ENCODE measurements at regions not wholly inside any gene's neighbourhood (a gene's known extent, or its start where the extent isn't known, plus 50 kb on each side); places are given as distances from the start of the nearest gene placed in this dataset.
A peak's percentile ranks its signal among the peaks of the same experiment; 100 is the strongest.
"Not testable (repeated sequence)": the region's sequence is repeated elsewhere in the genome, so short reads cannot be mapped to it uniquely, and the experiment has no call there.

DNA sequence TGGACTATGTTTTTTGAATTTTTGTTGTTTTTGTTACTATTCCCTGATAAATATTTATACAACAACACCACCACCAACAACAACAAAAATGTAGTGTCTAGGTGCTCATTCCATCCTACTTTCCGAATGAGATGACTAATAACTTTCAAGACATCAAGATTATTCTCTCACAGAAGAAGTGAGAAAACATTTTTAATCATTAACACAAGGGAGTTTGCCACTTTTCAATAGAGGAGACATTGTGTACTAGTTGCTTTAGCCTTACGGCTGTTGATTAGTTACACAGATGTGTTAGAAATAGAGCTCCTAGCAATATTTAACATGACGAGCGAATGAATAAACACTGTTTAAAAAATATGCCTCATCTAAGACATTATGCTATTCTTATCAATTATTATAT lies 898.8 kb downstream of the C4orf33 start:
- Histone ChIP-seq H3K4me1 (no peaks in the 10 kb centered on the region), H3K36me3 (ENCODE audit: low read depth, missing control alignments) (no peaks in the 10 kb centered on the region), H3K27me3 (no peaks in the 10 kb centered on the region), H3K4me3 (no peak overlapping the region), H3K27ac (no peak overlapping the region), H3K9me3 (no peaks in the 10 kb centered on the region)
- intact Hi-C loops (cut with DNase I; ENCODE audit: low total_unique reads) = no loop called here
- DNase-seq = no peak
- TF ChIP-seq POLR2A (IDR thresholded peaks at IDR 0.05) = no peak
- TF ChIP-seq, protein P1, sequence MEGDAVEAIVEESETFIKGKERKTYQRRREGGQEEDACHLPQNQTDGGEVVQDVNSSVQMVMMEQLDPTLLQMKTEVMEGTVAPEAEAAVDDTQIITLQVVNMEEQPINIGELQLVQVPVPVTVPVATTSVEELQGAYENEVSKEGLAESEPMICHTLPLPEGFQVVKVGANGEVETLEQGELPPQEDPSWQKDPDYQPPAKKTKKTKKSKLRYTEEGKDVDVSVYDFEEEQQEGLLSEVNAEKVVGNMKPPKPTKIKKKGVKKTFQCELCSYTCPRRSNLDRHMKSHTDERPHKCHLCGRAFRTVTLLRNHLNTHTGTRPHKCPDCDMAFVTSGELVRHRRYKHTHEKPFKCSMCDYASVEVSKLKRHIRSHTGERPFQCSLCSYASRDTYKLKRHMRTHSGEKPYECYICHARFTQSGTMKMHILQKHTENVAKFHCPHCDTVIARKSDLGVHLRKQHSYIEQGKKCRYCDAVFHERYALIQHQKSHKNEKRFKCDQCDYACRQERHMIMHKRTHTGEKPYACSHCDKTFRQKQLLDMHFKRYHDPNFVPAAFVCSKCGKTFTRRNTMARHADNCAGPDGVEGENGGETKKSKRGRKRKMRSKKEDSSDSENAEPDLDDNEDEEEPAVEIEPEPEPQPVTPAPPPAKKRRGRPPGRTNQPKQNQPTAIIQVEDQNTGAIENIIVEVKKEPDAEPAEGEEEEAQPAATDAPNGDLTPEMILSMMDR (IDR thresholded peaks at IDR 0.05) = no peak
- WGBS, 2 donors = 67 to 78% methylated on average over 4 of the region's 4 CpGs

GRCh38 chr4:129998436-129999150 lies 902.6 kb downstream of the C4orf33 start:
- no peak overlapping the region for H3K27ac ChIP-seq

GRCh38 chr4:129999156-129999555 lies 903.2 kb downstream of the C4orf33 start:
- H3K9me3 ChIP-seq = no peaks in the 10 kb centered on the region
- DNase-seq = no peak
- no peak overlapping the region for H3K27ac ChIP-seq
- H3K27me3 ChIP-seq = no peaks in the 10 kb centered on the region
- no peaks in the 10 kb centered on the region for H3K36me3 ChIP-seq (ENCODE audit: low read depth, missing control alignments)
- no peaks in the 10 kb centered on the region for H3K4me1 ChIP-seq
- H3K4me3 ChIP-seq = no peak overlapping the region
- TF ChIP-seq, protein P1 (IDR thresholded peaks at IDR 0.05) = no peak
- TF ChIP-seq POLR2A (IDR thresholded peaks at IDR 0.05) = no peak
- intact Hi-C loops (cut with DNase I; ENCODE audit: low total_unique reads) = no loop called here

More at GRCh38 chr4:129998436-129999150, 902.6 kb downstream of the C4orf33 start:
- H3K27me3 ChIP-seq = no peaks in the 10 kb centered on the region
- WGBS, 2 donors = 93 to 100% methylated on average over 6 to 7 of the region's 7 CpGs
- no peaks in the 10 kb centered on the region for H3K9me3 ChIP-seq
- no peak for TF ChIP-seq POLR2A (IDR thresholded peaks at IDR 0.05)
- TF ChIP-seq, protein P1 (IDR thresholded peaks at IDR 0.05) = no peak
- H3K36me3 ChIP-seq (ENCODE audit: low read depth, missing control alignments) = no peaks in the 10 kb centered on the region
- H3K4me3 ChIP-seq = no peak overlapping the region
- DNase-seq = no peak
- H3K4me1 ChIP-seq = no peaks in the 10 kb centered on the region
- intact Hi-C loops (cut with DNase I; ENCODE audit: low total_unique reads) = no loop called here

DNA sequence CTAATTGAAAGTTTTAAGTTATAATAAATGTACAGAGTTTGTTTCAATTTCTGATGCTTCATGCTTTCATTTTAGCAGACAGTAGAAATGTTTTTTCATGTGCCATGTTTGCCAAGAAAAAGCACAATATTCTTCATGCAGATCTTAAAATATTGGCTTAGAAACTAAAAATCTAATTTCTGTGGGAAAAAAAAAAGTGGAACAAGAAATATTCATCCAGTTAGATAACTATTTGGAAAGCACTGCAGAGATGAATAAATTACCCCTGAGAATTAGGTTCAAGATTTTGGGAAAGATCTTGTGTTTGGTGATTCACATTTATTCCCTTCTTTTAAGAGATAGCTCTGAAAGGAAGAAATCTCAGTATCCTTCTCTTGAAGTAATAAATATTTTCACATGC lies 912.5 kb downstream of the C4orf33 start:
- intact Hi-C loops (cut with DNase I; ENCODE audit: low total_unique reads) = no loop called here
- H3K36me3 ChIP-seq (ENCODE audit: low read depth, missing control alignments) = no peaks in the 10 kb centered on the region
- no peaks in the 10 kb centered on the region for H3K4me1 ChIP-seq
- TF ChIP-seq, protein P1 (IDR thresholded peaks at IDR 0.05) = no peak
- TF ChIP-seq POLR2A (IDR thresholded peaks at IDR 0.05) = no peak
- no peaks in the 10 kb centered on the region for H3K9me3 ChIP-seq
- DNase-seq = no peak
- H3K27me3 ChIP-seq = no peaks in the 10 kb centered on the region
- H3K4me3 ChIP-seq = no peak overlapping the region
- no peak overlapping the region for H3K27ac ChIP-seq

DNA sequence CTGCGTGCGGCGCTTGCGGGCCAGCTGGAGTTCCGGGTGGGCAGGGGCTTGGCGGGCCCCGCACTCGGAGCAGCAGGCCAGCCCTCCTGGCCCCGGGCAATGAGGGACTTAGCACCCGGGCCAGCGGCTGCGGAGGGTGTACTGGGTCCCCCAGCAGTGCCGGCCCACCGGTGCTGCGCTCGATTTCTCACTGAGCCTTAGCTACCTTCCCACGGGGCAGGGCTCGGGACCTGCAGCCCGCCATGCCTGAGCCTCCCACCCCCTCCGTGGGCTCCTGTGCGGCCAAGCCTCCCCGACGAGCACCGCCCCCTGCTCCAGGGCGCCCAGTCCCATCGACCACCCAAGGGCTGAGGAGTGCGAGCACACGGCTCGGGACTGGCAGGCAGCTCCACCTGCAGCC lies 916.9 kb downstream of the C4orf33 start:
- peak overlapping the region; percentile 26 to 36 for H3K4me3 ChIP-seq
- H3K9me3 ChIP-seq; H3K27me3 ChIP-seq; H3K36me3 ChIP-seq (ENCODE audit: low read depth, missing control alignments); intact Hi-C loops (cut with DNase I; ENCODE audit: low total_unique reads); H3K4me1 ChIP-seq; DNase-seq; H3K27ac ChIP-seq: not testable (repeated sequence)
- WGBS, 2 donors = 85% methylated on average over 28 of the region's 29 CpGs; no CpG with 5 or more reads in 1 of the 2 donors

Measured in testis (tissue), 2 donors.